H9 (cell line): ENCODE measurements at regions not wholly inside any gene's neighbourhood (a gene's known extent, or its start where the extent isn't known, plus 50 kb on each side); places are given as distances from the start of the nearest gene placed in this dataset.

Source experiments
- DNase-seq: peaks from one replicate; pipeline ENCODE4 v3.0.0-alpha.2; 2017
- H2AFZ ChIP-seq: one replicate; pipeline ENCODE4 v1.6.1; 2013; ENCODE audit warnings: mild to moderate bottlenecking, low read length, control low read depth, moderate library complexity
- H2AK5ac ChIP-seq: 2 replicates; pipeline ENCODE4 v1.6.1; 2013; ENCODE audit warnings: low read length, control low read depth, mixed read lengths; ENCODE audit not compliant: insufficient read length
- H2BK120ac ChIP-seq: one replicate; pipeline ENCODE4 v1.6.1; 2013; ENCODE audit warnings: low read depth, mild to moderate bottlenecking, low read length, control low read depth, inconsistent platforms; ENCODE audit not compliant: poor library complexity, severe bottlenecking
- H2BK12ac ChIP-seq: 2 replicates; pipeline ENCODE4 v1.6.1; 2013; ENCODE audit warnings: low read length, control low read depth, mixed read lengths, low read depth; ENCODE audit not compliant: insufficient read length
- H2BK15ac ChIP-seq: 2 replicates; pipeline ENCODE4 v1.6.1; 2013; ENCODE audit warnings: low read depth, low read length, control low read depth
- H2BK20ac ChIP-seq: one replicate; pipeline ENCODE4 v1.6.1; 2013; ENCODE audit warnings: low read depth, mild to moderate bottlenecking, low read length, control low read depth, inconsistent platforms; ENCODE audit not compliant: poor library complexity, severe bottlenecking
- H2BK5ac ChIP-seq: 2 replicates; pipeline ENCODE4 v1.6.1; 2013; ENCODE audit warnings: low read length, control low read depth, mixed read lengths; ENCODE audit not compliant: insufficient read length
- H3K14ac ChIP-seq: 2 replicates; pipeline ENCODE4 v1.6.1; 2013; ENCODE audit warnings: low read length, control low read depth; ENCODE audit not compliant: insufficient read depth
- H3K18ac ChIP-seq: 2 replicates; pipeline ENCODE4 v1.6.1; 2013; ENCODE audit warnings: low read depth, mild to moderate bottlenecking, mixed read lengths, low read length, control low read depth; ENCODE audit not compliant: insufficient read length
- H3K23ac ChIP-seq: 2 replicates; pipeline ENCODE4 v1.6.1; 2013; ENCODE audit warnings: low read length, control low read depth, mixed read lengths, low read depth; ENCODE audit not compliant: insufficient read length
- H3K23me2 ChIP-seq: 2 replicates; pipeline ENCODE4 v1.6.1; 2013; ENCODE audit warnings: low read depth, mild to moderate bottlenecking, mixed read lengths, low read length, control low read depth; ENCODE audit not compliant: insufficient read length, poor library complexity, severe bottlenecking
- H3K27ac ChIP-seq: 2 replicates; pipeline ENCODE4 v1.5.1; 2013; ENCODE audit warnings: low read length, control low read depth, mixed read lengths, low read depth; ENCODE audit not compliant: insufficient read length
- H3K27me3 ChIP-seq: 2 replicates; pipeline ENCODE4 v1.6.1; 2013; ENCODE audit warnings: low read length, control low read depth, inconsistent platforms; ENCODE audit not compliant: insufficient read depth
- H3K4ac ChIP-seq: 2 replicates; pipeline ENCODE4 v1.6.1; 2013; ENCODE audit warnings: low read depth, mild to moderate bottlenecking, control low read depth, inconsistent platforms, low read length, moderate library complexity
- H3K4me1 ChIP-seq: 2 replicates; pipeline ENCODE4 v1.6.1; 2013; ENCODE audit warnings: low read length, control low read depth, inconsistent platforms; ENCODE audit not compliant: insufficient read depth
- H3K4me2 ChIP-seq: 2 replicates; pipeline ENCODE4 v1.6.1; 2013; ENCODE audit warnings: low read length, control low read depth, mixed read lengths; ENCODE audit not compliant: insufficient read length, insufficient read depth
- H3K56ac ChIP-seq: 2 replicates; pipeline ENCODE4 v1.6.1; 2013; ENCODE audit warnings: low read depth, mild to moderate bottlenecking, mixed read lengths, low read length, control low read depth; ENCODE audit not compliant: insufficient read length
- H3K79me1 ChIP-seq: 2 replicates; pipeline ENCODE4 v1.6.1; 2013; ENCODE audit warnings: low read depth, mild to moderate bottlenecking, moderate library complexity, low read length, control low read depth, inconsistent platforms; ENCODE audit not compliant: insufficient read depth, poor library complexity, severe bottlenecking
- H3K79me2 ChIP-seq: 2 replicates; pipeline ENCODE4 v1.6.1; 2013; ENCODE audit warnings: low read length, control low read depth, inconsistent platforms; ENCODE audit not compliant: insufficient read depth
- H3K9ac ChIP-seq: 2 replicates; pipeline ENCODE4 v1.6.1; 2013; ENCODE audit warnings: low read length, control low read depth, mixed read lengths; ENCODE audit not compliant: insufficient read length; ENCODE audit errors: extremely low read depth
- H3K9me3 ChIP-seq: one replicate; pipeline ENCODE4 v1.6.1; 2013; ENCODE audit warnings: low read depth, low read length, inconsistent platforms; ENCODE audit not compliant: control insufficient read depth
- H3T11ph ChIP-seq: one replicate; pipeline ENCODE4 v1.6.1; 2013; ENCODE audit warnings: mild to moderate bottlenecking, low read length, control low read depth, inconsistent platforms
- H4K20me1 ChIP-seq: one replicate; pipeline ENCODE4 v1.6.1; 2013; ENCODE audit not compliant: control insufficient read depth, insufficient read length, insufficient read depth
- H4K5ac ChIP-seq: 2 replicates; pipeline ENCODE4 v1.6.1; 2013; ENCODE audit warnings: low read depth, mild to moderate bottlenecking, mixed read lengths, low read length, control low read depth; ENCODE audit not compliant: insufficient read length
- H4K8ac ChIP-seq: replicated peaks from 2 replicates; pipeline ENCODE4 v1.6.1; 2013; ENCODE audit warnings: low read length, control low read depth, mixed read lengths, low read depth; ENCODE audit not compliant: insufficient read length
- H4K91ac ChIP-seq: 2 replicates; pipeline ENCODE4 v1.6.1; 2013; ENCODE audit warnings: low read depth, mild to moderate bottlenecking, moderate library complexity, mixed read lengths, low read length, control low read depth; ENCODE audit not compliant: insufficient read length
- H3K27ac Mint-ChIP-seq, 3 experiments: 2 replicates in 2 of 3; 3 replicates in 1 of 3; pipeline ENCODE4 v1.8.0; 2020 to 2021; ENCODE audit warnings: mixed read lengths in 3 of 3, mild to moderate bottlenecking in 1 of 3, moderate library complexity in 1 of 3
- H3K27me3 Mint-ChIP-seq: 2 replicates; pipeline ENCODE4 v1.8.0; 2021; ENCODE audit warnings: low read depth, mild to moderate bottlenecking, moderate library complexity, mixed read lengths
- H3K36me3 Mint-ChIP-seq, 3 experiments: 2 replicates in 2 of 3; 3 replicates in 1 of 3; pipeline ENCODE4 v1.8.0; 2020 to 2021; ENCODE audit warnings: low read depth in 3 of 3, mixed read lengths in 3 of 3; ENCODE audit not compliant: insufficient read depth in 1 of 3
- H3K4me1 Mint-ChIP-seq, 2 experiments: 2 replicates each; pipeline ENCODE4 v1.8.0; 2020; ENCODE audit warnings: mixed read lengths in 2 of 2
- H3K4me3 Mint-ChIP-seq, 2 experiments: 2 replicates in 1 of 2; 3 replicates in 1 of 2; pipeline ENCODE4 v1.8.0; 2020 to 2021; ENCODE audit warnings: mild to moderate bottlenecking in 2 of 2, mixed read lengths in 2 of 2, moderate library complexity in 1 of 2
- H3K9me3 Mint-ChIP-seq, 2 experiments: 2 replicates in 1 of 2; 3 replicates in 1 of 2; pipeline ENCODE4 v1.8.0; 2020; ENCODE audit warnings: mild to moderate bottlenecking in 2 of 2, mixed read lengths in 2 of 2, moderate library complexity in 1 of 2
- WGBS: extraction: QIAGEN DNeasy Blood & Tissue Kit; methylation state at CpG from one replicate; pipeline ENCODE4 v1.1.7; 2013; ENCODE audit warnings: missing lambda C conversion rate, low lambda C conversion rate, mixed read lengths; ENCODE audit not compliant: insufficient read length; ENCODE audit errors: extremely low coverage; 5-methylcytosine and 5-hydroxymethylcytosine counted together
- TF ChIP-seq, protein P1 (sequence below): fragments of 200-600 bp; sonication (generic); conservative IDR thresholded peaks from 3 replicates; pipeline ENCODE4 v1.8.0; 2021; ENCODE audit warnings: antibody characterized with exemption, mild to moderate bottlenecking

DNA sequence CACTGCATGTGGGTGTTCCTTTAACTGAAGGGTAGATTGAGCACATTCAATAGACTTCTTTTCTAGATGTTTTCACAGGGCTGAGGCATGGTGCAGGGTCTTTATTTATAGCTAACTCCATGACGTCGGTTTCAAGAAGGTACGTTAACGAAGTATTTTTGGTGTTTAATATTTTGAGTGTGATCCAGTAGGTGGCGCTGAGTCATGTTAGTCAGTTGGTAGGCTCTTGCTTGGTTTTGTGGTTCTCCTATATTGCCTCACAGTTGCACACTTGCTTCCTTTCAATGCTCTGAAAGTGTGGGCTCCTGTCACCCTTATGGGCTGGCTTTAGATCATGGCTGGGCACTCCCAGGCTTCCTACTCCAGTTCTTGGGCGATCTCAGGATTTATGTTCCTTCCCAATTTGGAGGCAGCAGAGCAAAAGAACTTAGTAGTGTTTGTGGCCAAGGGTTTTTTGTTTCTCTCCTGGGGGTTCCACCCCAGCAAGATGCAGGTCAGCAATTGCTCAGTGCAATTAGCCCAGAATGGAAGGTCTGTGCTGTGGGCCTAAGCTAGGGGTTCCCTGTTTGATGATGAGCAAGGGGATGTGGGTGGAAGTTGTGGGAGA lies 471.6 kb upstream of the FOXG1 start:
- Histone ChIP-seq H3K27ac (no peak overlapping the region), H2BK20ac (no peak overlapping the region), H3K9me3 (no peaks in the 10 kb centered on the region), H2BK12ac (no peak overlapping the region), H2AFZ (no peak overlapping the region), H3K9ac (no peak overlapping the region), H3K4me2 (no peak overlapping the region), H3K23me2 (no peaks in the 10 kb centered on the region), H3K14ac (no peak overlapping the region), H4K20me1 (no peaks in the 10 kb centered on the region), H2BK15ac (no peak overlapping the region), H4K5ac (no peak overlapping the region), H2AK5ac (no peak overlapping the region), H4K8ac (no peak overlapping the region), H3K4me1 (no peaks in the 10 kb centered on the region), H3T11ph (no peak overlapping the region), H4K91ac (no peak overlapping the region), H2BK5ac (no peak overlapping the region), H3K79me1 (no peaks in the 10 kb centered on the region), H3K18ac (no peak overlapping the region), H3K23ac (no peak overlapping the region), H2BK120ac (no peak overlapping the region), H3K79me2 (no peaks in the 10 kb centered on the region), H3K27me3 (no peaks in the 10 kb centered on the region), H3K4ac (no peak overlapping the region), H3K56ac (no peak overlapping the region)
- Mint-ChIP-seq H3K27ac (no peak overlapping the region), H3K4me3 (no peak overlapping the region), H3K27me3 (peaks cover 7% of the 10 kb centered on the region), H3K4me1 (peaks cover 2 to 4% of the 10 kb centered on the region in 2 experiments; a peak in 2 of 4 replicates), H3K36me3 (peaks cover 4 to 7% (median 5%) of the 10 kb centered on the region in 3 experiments; a peak in 4 of 7 replicates), H3K9me3 (peaks cover 9 to 24% of the 10 kb centered on the region in 2 experiments; a peak in 3 of 5 replicates)
- no peak for DNase-seq
- TF ChIP-seq, protein P1, sequence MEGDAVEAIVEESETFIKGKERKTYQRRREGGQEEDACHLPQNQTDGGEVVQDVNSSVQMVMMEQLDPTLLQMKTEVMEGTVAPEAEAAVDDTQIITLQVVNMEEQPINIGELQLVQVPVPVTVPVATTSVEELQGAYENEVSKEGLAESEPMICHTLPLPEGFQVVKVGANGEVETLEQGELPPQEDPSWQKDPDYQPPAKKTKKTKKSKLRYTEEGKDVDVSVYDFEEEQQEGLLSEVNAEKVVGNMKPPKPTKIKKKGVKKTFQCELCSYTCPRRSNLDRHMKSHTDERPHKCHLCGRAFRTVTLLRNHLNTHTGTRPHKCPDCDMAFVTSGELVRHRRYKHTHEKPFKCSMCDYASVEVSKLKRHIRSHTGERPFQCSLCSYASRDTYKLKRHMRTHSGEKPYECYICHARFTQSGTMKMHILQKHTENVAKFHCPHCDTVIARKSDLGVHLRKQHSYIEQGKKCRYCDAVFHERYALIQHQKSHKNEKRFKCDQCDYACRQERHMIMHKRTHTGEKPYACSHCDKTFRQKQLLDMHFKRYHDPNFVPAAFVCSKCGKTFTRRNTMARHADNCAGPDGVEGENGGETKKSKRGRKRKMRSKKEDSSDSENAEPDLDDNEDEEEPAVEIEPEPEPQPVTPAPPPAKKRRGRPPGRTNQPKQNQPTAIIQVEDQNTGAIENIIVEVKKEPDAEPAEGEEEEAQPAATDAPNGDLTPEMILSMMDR = peak; percentile 66; the same call in 2 of the 3 replicates
- no CpG with 5 or more reads among the region's 6 CpGs for WGBS
